ENCODE measurements at regions not wholly inside any gene's neighbourhood (a gene's known extent, or its start where the extent isn't known, plus 50 kb on each side); places are given as distances from the start of the nearest gene placed in this dataset.

GRCh38 chr1:62946511-62946910, 162.6 kb downstream of the ATG4C start:
- H3K4me1 ChIP-seq (ENCODE audit: insufficient read depth, low read length, poor library complexity, severe bottlenecking), result no peaks in the 10 kb centered on the region
- intact Hi-C loops (cut with micrococcal nuclease; ENCODE audit: unreplicated experiment), result no loop called here
- no peak overlapping the region for H3K4me3 ChIP-seq (ENCODE audit: low read depth, low read length, poor library complexity, severe bottlenecking)
- TF ChIP-seq CTCF (conservative IDR thresholded peaks at IDR 0.05; ENCODE audit: low read depth, low read length), result no peak
- TF ChIP-seq EZH2 (IDR thresholded peaks at IDR 0.05; ENCODE audit: borderline replicate concordance, low read depth, low read length, poor library complexity, severe bottlenecking), result no peak
- DNase-seq (ENCODE audit: low spot score), result no peak
- no peaks in the 10 kb centered on the region for H3K27me3 ChIP-seq (replicated peaks; ENCODE audit: insufficient read depth, low read depth, low read length, poor library complexity)
- no peaks in the 10 kb centered on the region for H3K9me3 ChIP-seq (ENCODE audit: low read depth, low read length, poor library complexity, severe bottlenecking)
- ChIA-PET CTCF (no interaction called here), POLR2A (ENCODE audit: low non-redundant PET) (no interaction called here)
- H3K36me3 ChIP-seq (ENCODE audit: insufficient read depth, low read length, poor library complexity, severe bottlenecking), result no peaks in the 10 kb centered on the region
- no TSS peak for BruUV-seq (replicated peaks)
- no peak overlapping the region for H3K27ac ChIP-seq (ENCODE audit: low read depth, low read length, poor library complexity, severe bottlenecking)

- BruUV-seq (replicated peaks), result no TSS peak
- DNase-seq (ENCODE audit: low spot score), result no peak
- no peak for TF ChIP-seq EZH2 (IDR thresholded peaks at IDR 0.05; ENCODE audit: borderline replicate concordance, low read depth, low read length, poor library complexity, severe bottlenecking)
- TF ChIP-seq CTCF (conservative IDR thresholded peaks at IDR 0.05; ENCODE audit: low read depth, low read length), result no peak
- Histone ChIP-seq H3K27ac (ENCODE audit: low read depth, low read length, poor library complexity, severe bottlenecking) (no peak overlapping the region), H3K4me3 (ENCODE audit: low read depth, low read length, poor library complexity, severe bottlenecking) (no peak overlapping the region), H3K9me3 (ENCODE audit: low read depth, low read length, poor library complexity, severe bottlenecking) (no peaks in the 10 kb centered on the region), H3K36me3 (ENCODE audit: insufficient read depth, low read length, poor library complexity, severe bottlenecking) (no peaks in the 10 kb centered on the region), H3K4me1 (ENCODE audit: insufficient read depth, low read length, poor library complexity, severe bottlenecking) (no peaks in the 10 kb centered on the region), H3K27me3 (replicated peaks; ENCODE audit: insufficient read depth, low read depth, low read length, poor library complexity) (no peaks in the 10 kb centered on the region)
- ChIA-PET POLR2A (ENCODE audit: low non-redundant PET) (no interaction called here), CTCF (interaction anchor here (1.0 kb wide), 1 partner anchor 109 kb away, joined by 3 read pairs; no protein-coding TSS in a partner anchor)
- intact Hi-C loops (cut with micrococcal nuclease; ENCODE audit: unreplicated experiment), result no loop called here
These were observed 167.5 kb downstream of the ATG4C start for GRCh38 chr1:62951428-62951827.

- Histone ChIP-seq H3K27me3 (replicated peaks; ENCODE audit: insufficient read depth, low read depth, low read length, poor library complexity) (no peaks in the 10 kb centered on the region), H3K4me3 (ENCODE audit: low read depth, low read length, poor library complexity, severe bottlenecking) (no peak overlapping the region), H3K9me3 (ENCODE audit: low read depth, low read length, poor library complexity, severe bottlenecking) (no peaks in the 10 kb centered on the region), H3K4me1 (ENCODE audit: insufficient read depth, low read length, poor library complexity, severe bottlenecking) (no peaks in the 10 kb centered on the region), H3K36me3 (ENCODE audit: insufficient read depth, low read length, poor library complexity, severe bottlenecking) (no peaks in the 10 kb centered on the region), H3K27ac (ENCODE audit: low read depth, low read length, poor library complexity, severe bottlenecking) (no peak overlapping the region)
- intact Hi-C loops (cut with micrococcal nuclease; ENCODE audit: unreplicated experiment), result no loop called here
- no TSS peak for BruUV-seq (replicated peaks)
- TF ChIP-seq EZH2 (IDR thresholded peaks at IDR 0.05; ENCODE audit: borderline replicate concordance, low read depth, low read length, poor library complexity, severe bottlenecking), result no peak
- ChIA-PET POLR2A (ENCODE audit: low non-redundant PET) (no interaction called here), CTCF (no interaction called here)
- DNase-seq (ENCODE audit: low spot score), result no peak
These were observed 168.7 kb downstream of the ATG4C start for GRCh38 chr1:62952596-62952995.

GRCh38 chr1:62953633-62954032, 169.7 kb downstream of the ATG4C start:
- no peaks in the 10 kb centered on the region for H3K4me1 ChIP-seq (ENCODE audit: insufficient read depth, low read length, poor library complexity, severe bottlenecking)
- POLR2A ChIA-PET (ENCODE audit: low non-redundant PET), result no interaction called here
- intact Hi-C loops (cut with micrococcal nuclease; ENCODE audit: unreplicated experiment), result no loop called here
- BruUV-seq (replicated peaks), result no TSS peak
- no peak overlapping the region for H3K27ac ChIP-seq (ENCODE audit: low read depth, low read length, poor library complexity, severe bottlenecking)
- no peak for TF ChIP-seq EZH2 (IDR thresholded peaks at IDR 0.05; ENCODE audit: borderline replicate concordance, low read depth, low read length, poor library complexity, severe bottlenecking)
- TF ChIP-seq CTCF (conservative IDR thresholded peaks at IDR 0.05; ENCODE audit: low read depth, low read length), result no peak
- CTCF ChIA-PET, result no interaction called here
- no peak for DNase-seq (ENCODE audit: low spot score)
- H3K9me3 ChIP-seq (ENCODE audit: low read depth, low read length, poor library complexity, severe bottlenecking), result no peaks in the 10 kb centered on the region
- H3K27me3 ChIP-seq (replicated peaks; ENCODE audit: insufficient read depth, low read depth, low read length, poor library complexity), result no peaks in the 10 kb centered on the region
- no peaks in the 10 kb centered on the region for H3K36me3 ChIP-seq (ENCODE audit: insufficient read depth, low read length, poor library complexity, severe bottlenecking)
- H3K4me3 ChIP-seq (ENCODE audit: low read depth, low read length, poor library complexity, severe bottlenecking), result no peak overlapping the region

Data from A673 (cell line).